ENCODE measurements at regions not wholly inside any gene's neighbourhood (a gene's known extent, or its start where the extent isn't known, plus 50 kb on each side); places are given as distances from the start of the nearest gene placed in this dataset.

- Histone ChIP-seq H3K4me3 (no peak overlapping the region), H3K9me3 (no peaks in the 10 kb centered on the region), H3K36me3 (no peaks in the 10 kb centered on the region), H3K4me1 (no peaks in the 10 kb centered on the region), H3K27me3 (no peaks in the 10 kb centered on the region), H3K27ac (no peak overlapping the region)
- DNase-seq = no peak
- no peak for TF ChIP-seq POLR2A (IDR thresholded peaks at IDR 0.05)
- no peak for TF ChIP-seq CTCF (IDR thresholded peaks at IDR 0.05)
- intact Hi-C loops (cut with DNase I; ENCODE audit: low total_unique reads) = no loop called here
These were observed 777.3 kb downstream of the PCDH18 start for GRCh38 chr4:136754810-136755530.

GRCh38 chr4:136751556-136751955 is 780.7 kb downstream of the PCDH18 start:
- Histone ChIP-seq H3K36me3 (no peaks in the 10 kb centered on the region), H3K4me3 (no peak overlapping the region), H3K27ac (no peak overlapping the region), H3K9me3 (no peaks in the 10 kb centered on the region), H3K4me1 (no peaks in the 10 kb centered on the region), H3K27me3 (no peaks in the 10 kb centered on the region)
- TF ChIP-seq POLR2A (IDR thresholded peaks at IDR 0.05) (no peak), CTCF (IDR thresholded peaks at IDR 0.05) (no peak)
- no peak for DNase-seq
- intact Hi-C loops (cut with DNase I; ENCODE audit: low total_unique reads) = no loop called here

- Histone ChIP-seq H3K4me1 (no peaks in the 10 kb centered on the region), H3K4me3 (no peak overlapping the region), H3K9me3 (no peaks in the 10 kb centered on the region), H3K27ac (no peak overlapping the region), H3K27me3 (no peaks in the 10 kb centered on the region), H3K36me3 (no peaks in the 10 kb centered on the region)
- intact Hi-C loops (cut with DNase I; ENCODE audit: low total_unique reads) = no loop called here
- TF ChIP-seq CTCF (IDR thresholded peaks at IDR 0.05) = no peak
- TF ChIP-seq POLR2A (IDR thresholded peaks at IDR 0.05) = no peak
- no peak for DNase-seq
These were observed 781.4 kb downstream of the PCDH18 start for GRCh38 chr4:136750897-136751296.

- Histone ChIP-seq H3K36me3 (no peaks in the 10 kb centered on the region), H3K27ac (no peak overlapping the region), H3K4me1 (no peaks in the 10 kb centered on the region), H3K9me3 (no peaks in the 10 kb centered on the region), H3K27me3 (no peaks in the 10 kb centered on the region), H3K4me3 (no peak overlapping the region)
- DNase-seq = no peak
- TF ChIP-seq POLR2A (IDR thresholded peaks at IDR 0.05) (no peak), CTCF (IDR thresholded peaks at IDR 0.05) (no peak)
- intact Hi-C loops (cut with DNase I; ENCODE audit: low total_unique reads) = no loop called here
These were observed 782.3 kb downstream of the PCDH18 start for GRCh38 chr4:136749989-136750388.

- Histone ChIP-seq H3K4me1 (no peaks in the 10 kb centered on the region), H3K27ac (no peak overlapping the region), H3K9me3 (no peaks in the 10 kb centered on the region), H3K4me3 (no peak overlapping the region), H3K27me3 (no peaks in the 10 kb centered on the region), H3K36me3 (no peaks in the 10 kb centered on the region)
- intact Hi-C loops (cut with DNase I; ENCODE audit: low total_unique reads) = no loop called here
- no peak for TF ChIP-seq CTCF (IDR thresholded peaks at IDR 0.05)
- TF ChIP-seq POLR2A (IDR thresholded peaks at IDR 0.05) = no peak
- DNase-seq = no peak
These were observed 783.5 kb downstream of the PCDH18 start for GRCh38 chr4:136748773-136749172.
